Ishikawa (cell line): ENCODE measurements at regions not wholly inside any gene's neighbourhood (a gene's known extent, or its start where the extent isn't known, plus 50 kb on each side); places are given as distances from the start of the nearest gene placed in this dataset.

Source experiments
- CEBPB ChIP-seq: IDR thresholded peaks from 2 replicates; pipeline ENCODE4 v1.6.1; 2012
- EGR1 ChIP-seq: IDR thresholded peaks from 2 replicates; pipeline ENCODE4 v1.6.1; 2012
- EP300 ChIP-seq: IDR thresholded peaks from 2 replicates; pipeline ENCODE4 v1.6.1; 2012; ENCODE audit warnings: borderline replicate concordance
- FOXM1 ChIP-seq: IDR thresholded peaks from 2 replicates; pipeline ENCODE4 v1.6.1; 2012; ENCODE audit warnings: low read depth, borderline replicate concordance
- NFIC ChIP-seq: IDR thresholded peaks from 2 replicates; pipeline ENCODE4 v1.6.1; 2012
- RAD21 ChIP-seq: IDR thresholded peaks from 2 replicates; pipeline ENCODE4 v1.6.1; 2012; ENCODE audit warnings: low read depth
- REST ChIP-seq: IDR thresholded peaks from 2 replicates; pipeline ENCODE4 v1.6.1; 2012; ENCODE audit warnings: low read depth, mild to moderate bottlenecking
- TAF1 ChIP-seq: IDR thresholded peaks from 2 replicates; pipeline ENCODE4 v1.6.1; 2012; ENCODE audit warnings: low read depth, mild to moderate bottlenecking
- TCF12 ChIP-seq: IDR thresholded peaks from 2 replicates; pipeline ENCODE4 v1.6.1; 2012; ENCODE audit warnings: low read depth
- TEAD4 ChIP-seq: IDR thresholded peaks from 2 replicates; pipeline ENCODE4 v1.6.1; 2012
- USF1 ChIP-seq: IDR thresholded peaks from 2 replicates; pipeline ENCODE4 v1.6.1; 2012
- TF ChIP-seq, protein P1 (sequence below): IDR thresholded peaks from 2 replicates; pipeline ENCODE4 v1.6.1; 2012

- no peak for TF ChIP-seq FOXM1
- TF ChIP-seq, protein P1, sequence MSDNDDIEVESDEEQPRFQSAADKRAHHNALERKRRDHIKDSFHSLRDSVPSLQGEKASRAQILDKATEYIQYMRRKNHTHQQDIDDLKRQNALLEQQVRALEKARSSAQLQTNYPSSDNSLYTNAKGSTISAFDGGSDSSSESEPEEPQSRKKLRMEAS = no peak
- no peak for TF ChIP-seq TAF1
- no peak for TF ChIP-seq REST
- TF ChIP-seq RAD21 = no peak
- no peak for TF ChIP-seq EP300
- TF ChIP-seq EGR1 = no peak
- TF ChIP-seq NFIC = no peak
- TF ChIP-seq CEBPB = no peak
- no peak for TF ChIP-seq TEAD4
- TF ChIP-seq TCF12 = no peak
- TF ChIP-seq USF1 = no peak
These were observed 1900.8 kb upstream of the PCDH10 start for GRCh38 chr4:131248314-131248713.
